Neural cell (in vitro differentiated cells): ENCODE measurements at regions not wholly inside any gene's neighbourhood (a gene's known extent, or its start where the extent isn't known, plus 50 kb on each side); places are given as distances from the start of the nearest gene placed in this dataset.

Experiments used
- MXI1 ChIP-seq: fragments of 450-650 bp; conservative IDR thresholded peaks from 2 replicates; pipeline ENCODE4 v1.6.1; 2014; ENCODE audit warnings: antibody characterized with exemption, mild to moderate bottlenecking; ENCODE audit not compliant: poor library complexity, severe bottlenecking
- POLR2AphosphoS5 ChIP-seq: IDR thresholded peaks from 2 replicates; pipeline ENCODE4 v1.6.1; 2012
- TF ChIP-seq, protein P1 (sequence below): fragments of 450-650 bp; IDR thresholded peaks from 2 replicates; pipeline ENCODE4 v1.5.1; 2014; ENCODE audit warnings: antibody characterized with exemption, mild to moderate bottlenecking, moderate library complexity; ENCODE audit not compliant: poor library complexity, severe bottlenecking
- TF ChIP-seq, protein P2 (sequence below): IDR thresholded peaks from 2 replicates; pipeline ENCODE4 v1.6.1; 2012; ENCODE audit warnings: borderline replicate concordance

DNA sequence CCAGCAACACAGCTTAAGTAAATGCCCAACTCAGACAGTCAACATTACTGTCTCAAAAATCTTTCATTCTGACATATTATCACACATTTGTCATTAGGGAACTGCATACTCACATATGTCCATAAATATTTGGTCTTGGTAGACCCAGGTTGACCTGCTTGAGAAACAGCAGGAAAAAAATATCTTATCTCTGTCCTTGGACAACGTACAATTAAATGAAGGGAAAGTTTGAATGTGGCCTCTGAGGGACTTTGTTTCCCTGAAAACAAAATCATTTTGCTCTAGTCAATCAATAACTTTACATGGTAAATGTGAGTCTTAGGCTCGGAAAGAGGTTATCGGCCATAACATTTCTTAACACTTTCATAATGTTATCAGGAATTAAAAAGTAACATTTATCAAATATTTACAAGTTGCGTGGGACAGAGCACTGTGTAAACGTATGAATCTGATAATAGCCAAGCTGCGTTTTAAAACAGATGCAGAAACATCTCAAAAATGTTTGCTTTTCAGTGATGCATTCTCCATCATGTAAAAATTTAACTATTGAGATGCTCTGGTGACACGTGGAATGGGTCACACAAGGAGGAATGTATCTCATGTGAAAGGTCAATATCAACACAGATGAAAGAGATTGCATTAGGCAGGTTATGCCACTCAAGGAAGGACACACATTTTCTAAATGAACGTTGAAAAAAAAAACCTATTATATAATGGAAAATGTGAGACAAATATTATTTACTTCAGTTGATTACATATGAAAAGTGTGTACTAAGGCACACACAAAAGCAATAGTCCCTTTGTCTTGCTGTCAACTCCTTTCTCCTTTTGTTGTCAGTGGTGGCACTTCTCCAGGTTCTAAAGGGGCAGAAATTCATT lies 304.4 kb downstream of the WDR72 start:
- TF ChIP-seq, protein P1, sequence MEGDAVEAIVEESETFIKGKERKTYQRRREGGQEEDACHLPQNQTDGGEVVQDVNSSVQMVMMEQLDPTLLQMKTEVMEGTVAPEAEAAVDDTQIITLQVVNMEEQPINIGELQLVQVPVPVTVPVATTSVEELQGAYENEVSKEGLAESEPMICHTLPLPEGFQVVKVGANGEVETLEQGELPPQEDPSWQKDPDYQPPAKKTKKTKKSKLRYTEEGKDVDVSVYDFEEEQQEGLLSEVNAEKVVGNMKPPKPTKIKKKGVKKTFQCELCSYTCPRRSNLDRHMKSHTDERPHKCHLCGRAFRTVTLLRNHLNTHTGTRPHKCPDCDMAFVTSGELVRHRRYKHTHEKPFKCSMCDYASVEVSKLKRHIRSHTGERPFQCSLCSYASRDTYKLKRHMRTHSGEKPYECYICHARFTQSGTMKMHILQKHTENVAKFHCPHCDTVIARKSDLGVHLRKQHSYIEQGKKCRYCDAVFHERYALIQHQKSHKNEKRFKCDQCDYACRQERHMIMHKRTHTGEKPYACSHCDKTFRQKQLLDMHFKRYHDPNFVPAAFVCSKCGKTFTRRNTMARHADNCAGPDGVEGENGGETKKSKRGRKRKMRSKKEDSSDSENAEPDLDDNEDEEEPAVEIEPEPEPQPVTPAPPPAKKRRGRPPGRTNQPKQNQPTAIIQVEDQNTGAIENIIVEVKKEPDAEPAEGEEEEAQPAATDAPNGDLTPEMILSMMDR = no peak
- TF ChIP-seq MXI1 (no peak), POLR2AphosphoS5 (no peak)
- TF ChIP-seq, protein P2, sequence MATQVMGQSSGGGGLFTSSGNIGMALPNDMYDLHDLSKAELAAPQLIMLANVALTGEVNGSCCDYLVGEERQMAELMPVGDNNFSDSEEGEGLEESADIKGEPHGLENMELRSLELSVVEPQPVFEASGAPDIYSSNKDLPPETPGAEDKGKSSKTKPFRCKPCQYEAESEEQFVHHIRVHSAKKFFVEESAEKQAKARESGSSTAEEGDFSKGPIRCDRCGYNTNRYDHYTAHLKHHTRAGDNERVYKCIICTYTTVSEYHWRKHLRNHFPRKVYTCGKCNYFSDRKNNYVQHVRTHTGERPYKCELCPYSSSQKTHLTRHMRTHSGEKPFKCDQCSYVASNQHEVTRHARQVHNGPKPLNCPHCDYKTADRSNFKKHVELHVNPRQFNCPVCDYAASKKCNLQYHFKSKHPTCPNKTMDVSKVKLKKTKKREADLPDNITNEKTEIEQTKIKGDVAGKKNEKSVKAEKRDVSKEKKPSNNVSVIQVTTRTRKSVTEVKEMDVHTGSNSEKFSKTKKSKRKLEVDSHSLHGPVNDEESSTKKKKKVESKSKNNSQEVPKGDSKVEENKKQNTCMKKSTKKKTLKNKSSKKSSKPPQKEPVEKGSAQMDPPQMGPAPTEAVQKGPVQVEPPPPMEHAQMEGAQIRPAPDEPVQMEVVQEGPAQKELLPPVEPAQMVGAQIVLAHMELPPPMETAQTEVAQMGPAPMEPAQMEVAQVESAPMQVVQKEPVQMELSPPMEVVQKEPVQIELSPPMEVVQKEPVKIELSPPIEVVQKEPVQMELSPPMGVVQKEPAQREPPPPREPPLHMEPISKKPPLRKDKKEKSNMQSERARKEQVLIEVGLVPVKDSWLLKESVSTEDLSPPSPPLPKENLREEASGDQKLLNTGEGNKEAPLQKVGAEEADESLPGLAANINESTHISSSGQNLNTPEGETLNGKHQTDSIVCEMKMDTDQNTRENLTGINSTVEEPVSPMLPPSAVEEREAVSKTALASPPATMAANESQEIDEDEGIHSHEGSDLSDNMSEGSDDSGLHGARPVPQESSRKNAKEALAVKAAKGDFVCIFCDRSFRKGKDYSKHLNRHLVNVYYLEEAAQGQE = no peak
